ENCODE measurements at regions not wholly inside any gene's neighbourhood (a gene's known extent, or its start where the extent isn't known, plus 50 kb on each side); places are given as distances from the start of the nearest gene placed in this dataset.

DNA sequence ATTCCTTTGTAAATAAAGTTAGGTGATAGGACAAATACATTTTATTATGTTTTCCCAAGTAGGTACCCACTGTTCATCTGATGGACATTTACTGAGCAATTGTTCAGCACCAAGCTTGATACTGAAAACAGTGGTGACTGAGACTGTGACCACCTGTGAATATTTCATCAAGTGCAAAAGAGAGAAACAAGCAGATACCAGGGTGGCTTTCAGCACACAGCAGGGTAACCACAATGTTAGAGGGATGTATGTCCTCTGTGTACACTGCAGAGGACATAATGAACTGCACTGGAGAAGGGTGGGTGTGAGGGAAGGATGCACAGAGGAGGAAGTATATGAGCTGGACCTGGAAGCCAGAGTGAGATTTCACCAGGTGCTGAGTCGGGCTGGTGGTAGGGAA, 411.8 kb downstream of the RAD51AP2 start:
- DNase-seq (ENCODE audit: insufficient read length, low spot score) (no peak), FAIRE-seq (no peak)
- TF ChIP-seq, protein P1, sequence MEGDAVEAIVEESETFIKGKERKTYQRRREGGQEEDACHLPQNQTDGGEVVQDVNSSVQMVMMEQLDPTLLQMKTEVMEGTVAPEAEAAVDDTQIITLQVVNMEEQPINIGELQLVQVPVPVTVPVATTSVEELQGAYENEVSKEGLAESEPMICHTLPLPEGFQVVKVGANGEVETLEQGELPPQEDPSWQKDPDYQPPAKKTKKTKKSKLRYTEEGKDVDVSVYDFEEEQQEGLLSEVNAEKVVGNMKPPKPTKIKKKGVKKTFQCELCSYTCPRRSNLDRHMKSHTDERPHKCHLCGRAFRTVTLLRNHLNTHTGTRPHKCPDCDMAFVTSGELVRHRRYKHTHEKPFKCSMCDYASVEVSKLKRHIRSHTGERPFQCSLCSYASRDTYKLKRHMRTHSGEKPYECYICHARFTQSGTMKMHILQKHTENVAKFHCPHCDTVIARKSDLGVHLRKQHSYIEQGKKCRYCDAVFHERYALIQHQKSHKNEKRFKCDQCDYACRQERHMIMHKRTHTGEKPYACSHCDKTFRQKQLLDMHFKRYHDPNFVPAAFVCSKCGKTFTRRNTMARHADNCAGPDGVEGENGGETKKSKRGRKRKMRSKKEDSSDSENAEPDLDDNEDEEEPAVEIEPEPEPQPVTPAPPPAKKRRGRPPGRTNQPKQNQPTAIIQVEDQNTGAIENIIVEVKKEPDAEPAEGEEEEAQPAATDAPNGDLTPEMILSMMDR (IDR thresholded peaks at IDR 0.05; ENCODE audit: insufficient read depth, missing control alignments) = no peak

DNA sequence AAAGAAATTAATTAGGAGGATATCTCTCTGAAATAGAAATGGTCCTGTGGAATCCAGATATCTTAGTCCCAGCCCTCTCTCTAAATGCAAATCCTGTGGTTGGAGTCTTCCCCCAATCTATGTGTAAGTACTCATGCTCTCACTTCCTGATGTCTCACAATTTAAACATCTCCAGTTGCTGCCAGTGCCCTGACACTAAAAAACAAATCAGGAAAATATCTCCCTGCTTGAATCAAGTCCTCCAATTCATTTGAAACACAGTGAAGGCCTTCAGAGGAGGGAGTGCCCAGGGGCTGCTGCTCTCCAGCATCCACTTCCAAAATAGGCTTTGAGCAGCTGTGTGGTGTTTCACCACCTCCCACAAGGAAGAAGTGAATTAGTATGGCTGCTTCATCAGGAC, 413.8 kb downstream of the RAD51AP2 start:
- TF ChIP-seq, protein P1 (IDR thresholded peaks at IDR 0.05; ENCODE audit: insufficient read depth, missing control alignments) = no peak
- FAIRE-seq = no peak
- no peak for DNase-seq (ENCODE audit: insufficient read length, low spot score)

DNA sequence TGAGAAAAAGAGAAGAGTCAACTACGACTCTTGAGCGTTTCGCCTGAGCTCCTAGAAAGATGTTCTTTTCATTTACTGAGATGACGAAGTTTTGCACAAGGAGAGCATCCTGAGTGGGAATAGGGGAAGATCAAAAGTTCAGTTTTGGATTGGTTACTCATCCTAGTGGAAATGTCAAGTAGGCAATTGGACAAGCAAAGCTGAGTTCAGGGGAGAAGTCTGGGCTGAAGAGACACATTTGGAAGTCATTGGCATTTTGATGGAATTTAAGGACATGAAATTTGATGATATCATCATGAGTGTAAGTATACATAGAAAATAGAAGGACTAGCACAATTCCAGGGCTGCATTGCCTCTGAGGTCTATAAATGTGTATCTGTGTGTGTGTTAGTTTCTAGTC, 416.6 kb downstream of the RAD51AP2 start:
- no peak for DNase-seq (ENCODE audit: insufficient read length, low spot score)
- FAIRE-seq = no peak
- TF ChIP-seq, protein P1 (IDR thresholded peaks at IDR 0.05; ENCODE audit: insufficient read depth, missing control alignments) = no peak

DNA sequence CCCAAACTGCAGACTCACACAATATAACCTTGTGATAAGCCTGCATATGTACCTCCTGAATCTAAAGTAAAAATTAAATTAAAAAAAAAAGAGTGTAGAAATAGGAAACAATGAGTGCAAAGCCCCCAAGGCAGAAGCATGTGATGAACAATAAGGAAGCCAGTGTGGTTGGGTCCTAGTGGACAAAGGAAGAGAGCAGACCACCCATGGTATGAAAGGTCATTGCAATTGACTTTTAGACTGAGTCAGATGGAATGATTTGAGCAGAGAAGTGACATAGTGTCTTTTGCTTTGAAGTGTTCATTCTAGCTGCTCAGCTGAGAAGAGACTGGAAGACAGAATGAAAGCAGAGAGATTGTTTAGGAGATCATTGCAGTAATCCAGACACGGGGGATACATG, 417.1 kb downstream of the RAD51AP2 start:
- TF ChIP-seq, protein P1 (IDR thresholded peaks at IDR 0.05; ENCODE audit: insufficient read depth, missing control alignments) = no peak
- FAIRE-seq (no peak), DNase-seq (ENCODE audit: insufficient read length, low spot score) (no peak)

DNA sequence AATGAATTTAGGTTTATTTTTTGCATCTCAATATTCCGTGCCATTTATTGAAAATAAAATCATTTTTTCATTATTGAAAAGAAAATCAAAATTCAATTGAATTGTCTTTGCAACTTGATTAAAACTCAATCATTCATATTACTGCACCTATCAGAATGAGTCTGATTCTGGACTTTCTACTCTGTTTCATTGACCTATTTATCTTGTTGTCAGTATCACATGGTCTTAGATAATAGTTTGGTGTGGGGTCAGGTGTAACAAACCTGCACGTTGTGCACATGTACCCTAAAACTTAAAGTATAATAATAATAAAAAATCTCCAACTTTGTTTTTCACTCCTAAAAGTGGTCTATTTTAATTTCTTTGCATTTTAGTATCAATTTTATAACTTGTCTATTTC, 422.9 kb downstream of the RAD51AP2 start:
- FAIRE-seq (no peak), DNase-seq (ENCODE audit: insufficient read length, low spot score) (no peak)
- TF ChIP-seq, protein P1 (IDR thresholded peaks at IDR 0.05; ENCODE audit: insufficient read depth, missing control alignments) = no peak

DNA sequence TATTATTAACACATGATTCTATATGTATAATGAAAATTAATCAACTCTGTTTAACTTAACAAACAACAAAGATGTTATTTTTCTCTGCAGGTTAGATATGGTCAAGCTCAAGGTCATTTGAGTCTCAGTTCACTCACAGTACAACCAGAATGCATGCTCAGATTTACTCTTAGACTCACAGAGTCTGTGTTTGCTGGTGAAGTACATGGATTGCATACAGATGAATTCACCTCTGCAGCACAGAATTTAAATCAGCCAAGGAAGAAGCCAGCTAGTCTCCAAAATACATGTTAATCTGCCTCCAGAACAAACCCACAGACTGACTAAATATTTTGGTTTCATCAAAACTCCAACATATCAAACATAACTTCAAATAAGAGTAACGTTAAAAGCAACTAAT, 424.5 kb downstream of the RAD51AP2 start:
- FAIRE-seq = no peak

DNA sequence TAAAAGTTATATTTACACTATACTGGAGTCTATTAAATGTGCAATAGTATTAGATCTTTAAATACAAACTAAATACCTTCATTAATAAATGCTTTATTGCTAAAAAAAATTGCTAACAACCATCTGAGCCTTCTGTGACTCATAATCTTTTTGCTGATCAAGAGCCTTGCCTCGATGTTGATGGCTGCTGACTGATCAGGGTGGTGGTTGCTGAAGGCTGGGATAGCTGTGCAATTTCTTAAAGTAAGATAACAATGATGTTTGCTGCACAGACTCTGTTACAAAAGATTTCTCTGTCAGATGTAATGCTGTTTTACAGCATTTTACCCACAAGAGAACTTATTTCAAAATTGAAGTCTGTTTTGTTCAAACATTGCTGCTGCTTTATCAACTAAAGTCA, 421.4 kb upstream of the CYRIA start:
- FAIRE-seq (no peak), DNase-seq (ENCODE audit: insufficient read length, low spot score) (no peak)
- TF ChIP-seq, protein P1 (IDR thresholded peaks at IDR 0.05; ENCODE audit: insufficient read depth, missing control alignments) = no peak

More for the DNA sequence above, 424.5 kb downstream of the RAD51AP2 start:
- TF ChIP-seq, protein P1 (IDR thresholded peaks at IDR 0.05; ENCODE audit: insufficient read depth, missing control alignments) = no peak
- DNase-seq (ENCODE audit: insufficient read length, low spot score) = no peak
